OCI-LY7 (cell line): ENCODE measurements at regions not wholly inside any gene's neighbourhood (a gene's known extent, or its start where the extent isn't known, plus 50 kb on each side); places are given as distances from the start of the nearest gene placed in this dataset.

Experiments
- BruUV-seq: library from RNA; stranded (reverse); fragments of 400-500 nt; replicated peaks from 2 replicates; lab custom pipeline; 2021; lab: Mats Ljungman, UMichigan
- CTCF ChIA-PET: fragments of 300-600 bp; sonication (Branson Sonifier 250); formaldehyde crosslinking; loops from one replicate; lab custom pipeline; 2022; ENCODE audit warnings: antibody characterized with exemption; ENCODE audit not compliant: unreplicated experiment; lab: Charles Lee
- POLR2A ChIA-PET: fragments of 300-600 bp; sonication (Branson Sonifier 250); formaldehyde crosslinking; loops from one replicate; lab custom pipeline; 2022; ENCODE audit warnings: antibody characterized with exemption; lab: Charles Lee
- DNase-seq: peaks from one replicate; pipeline ENCODE4 v3.0.0-alpha.2; 2015; ENCODE audit warnings: low spot score
- H2AFZ ChIP-seq: fragments of 200-600 bp; sonication (generic), shearing (Covaris generic); 2 replicates; pipeline ENCODE4 v1.6.1; 2014; ENCODE audit warnings: mild to moderate bottlenecking, antibody characterized with exemption, low read length, moderate library complexity
- H3K27ac ChIP-seq: fragments of 200-600 bp; sonication (generic); 2 replicates; pipeline ENCODE4 v1.5.1; 2014; ENCODE audit warnings: mixed run types, low read depth, mild to moderate bottlenecking, moderate library complexity, low read length, inconsistent platforms; ENCODE audit not compliant: poor library complexity, severe bottlenecking
- H3K36me3 ChIP-seq: fragments of 200-600 bp; sonication (generic); 2 replicates; pipeline ENCODE4 v1.6.1; 2014; ENCODE audit warnings: mild to moderate bottlenecking, antibody characterized with exemption, low read length, moderate library complexity, mixed read lengths; ENCODE audit not compliant: insufficient read depth
- H3K4me1 ChIP-seq: fragments of 200-600 bp; sonication (generic); 2 replicates; pipeline ENCODE4 v1.5.1; 2014; ENCODE audit warnings: mild to moderate bottlenecking, low read length; ENCODE audit not compliant: insufficient read depth, poor library complexity, severe bottlenecking
- H3K4me2 ChIP-seq: fragments of 200-600 bp; sonication (generic); 2 replicates; pipeline ENCODE4 v1.6.1; 2014; ENCODE audit warnings: mild to moderate bottlenecking, low read length
- H3K4me3 ChIP-seq: fragments of 200-600 bp; sonication (generic); 2 replicates; pipeline ENCODE4 v1.5.1; 2014; ENCODE audit warnings: mild to moderate bottlenecking, low read depth, low read length; ENCODE audit not compliant: poor library complexity, severe bottlenecking
- H3K79me2 ChIP-seq: fragments of 200-600 bp; sonication (generic); 2 replicates; pipeline ENCODE4 v1.6.1; 2016; ENCODE audit warnings: low read depth, mild to moderate bottlenecking, low read length, moderate library complexity, mixed read lengths; ENCODE audit not compliant: insufficient read depth
- H3K9me2 ChIP-seq: fragments of 200-600 bp; sonication (generic); 2 replicates; pipeline ENCODE4 v1.6.1; 2016; ENCODE audit warnings: mild to moderate bottlenecking, low read length, mixed read lengths; ENCODE audit not compliant: insufficient read depth
- H3K9me3 ChIP-seq: fragments of 200-600 bp; sonication (generic); 2 replicates; pipeline ENCODE4 v1.6.1; 2014; ENCODE audit warnings: mild to moderate bottlenecking, mixed run types, low read length, mixed read lengths
- H4K20me1 ChIP-seq: fragments of 200-600 bp; sonication (generic); 2 replicates; pipeline ENCODE4 v1.6.1; 2014; ENCODE audit warnings: mild to moderate bottlenecking, antibody characterized with exemption, low read length, moderate library complexity, mixed read lengths; ENCODE audit not compliant: insufficient read depth
- CTCF ChIP-seq: fragments of 200-600 bp; sonication (generic); conservative IDR thresholded peaks from 2 replicates; pipeline ENCODE4 v1.5.1; 2014; ENCODE audit warnings: mild to moderate bottlenecking, antibody characterized with exemption, low read length, moderate library complexity, mixed read lengths
- EZH2phosphoT487 ChIP-seq: fragments of 200-600 bp; sonication (generic); IDR thresholded peaks from 2 replicates; pipeline ENCODE4 v1.6.1; 2018; ENCODE audit warnings: low read depth, borderline replicate concordance, mild to moderate bottlenecking, mixed run types, antibody characterized with exemption, low read length, moderate library complexity, mixed read lengths
- intact Hi-C: fragments of 100-400 bp; cut with micrococcal nuclease; formaldehyde crosslinking; loops from one replicate; pipeline ENCODE4 v1.10.0; 2022; ENCODE audit not compliant: unreplicated experiment

- ChIA-PET POLR2A (no interaction called here), CTCF (no interaction called here)
- intact Hi-C loops: no loop called here
- Histone ChIP-seq H3K27ac (no peak overlapping the region), H2AFZ (no peak overlapping the region), H3K36me3 (no peaks in the 10 kb centered on the region), H4K20me1 (no peaks in the 10 kb centered on the region), H3K4me2 (no peak overlapping the region), H3K9me2 (no peaks in the 10 kb centered on the region), H3K4me1 (no peaks in the 10 kb centered on the region), H3K9me3 (no peaks in the 10 kb centered on the region), H3K4me3 (no peak overlapping the region), H3K79me2 (no peaks in the 10 kb centered on the region)
- DNase-seq: no peak
- no TSS peak for BruUV-seq
- no peak for TF ChIP-seq CTCF
- TF ChIP-seq EZH2phosphoT487: no peak
Measured at GRCh38 chr2:129068543-129068942, 749.9 kb upstream of the HS6ST1 start.

- H3K27ac ChIP-seq: no peak overlapping the region
- no peaks in the 10 kb centered on the region for H3K4me1 ChIP-seq
- CTCF ChIA-PET: interaction anchor here (0.5 kb wide), 1 partner anchor 870 kb away, joined by 3 read pairs; no protein-coding TSS in a partner anchor
- no TSS peak for BruUV-seq
- intact Hi-C loops: no loop called here
- H3K9me3 ChIP-seq: no peaks in the 10 kb centered on the region
- DNase-seq: no peak
- no peaks in the 10 kb centered on the region for H4K20me1 ChIP-seq
- no peak overlapping the region for H2AFZ ChIP-seq
- H3K36me3 ChIP-seq: no peaks in the 10 kb centered on the region
- TF ChIP-seq CTCF: no peak
- no peak for TF ChIP-seq EZH2phosphoT487
- POLR2A ChIA-PET: no interaction called here
- no peaks in the 10 kb centered on the region for H3K9me2 ChIP-seq
- H3K4me3 ChIP-seq: no peak overlapping the region
- H3K79me2 ChIP-seq: no peaks in the 10 kb centered on the region
- H3K4me2 ChIP-seq: no peak overlapping the region
Measured at GRCh38 chr2:129069875-129070594, 751.4 kb upstream of the HS6ST1 start.

- Histone ChIP-seq H4K20me1 (no peaks in the 10 kb centered on the region), H3K27ac (no peak overlapping the region), H3K79me2 (no peaks in the 10 kb centered on the region), H3K9me2 (no peaks in the 10 kb centered on the region), H3K4me2 (no peak overlapping the region), H3K9me3 (no peaks in the 10 kb centered on the region), H3K4me3 (no peak overlapping the region), H2AFZ (no peak overlapping the region), H3K36me3 (no peaks in the 10 kb centered on the region), H3K4me1 (no peaks in the 10 kb centered on the region)
- BruUV-seq: no TSS peak
- DNase-seq: no peak
- TF ChIP-seq EZH2phosphoT487: no peak
- no peak for TF ChIP-seq CTCF
- intact Hi-C loops: no loop called here
- CTCF ChIA-PET: no interaction called here
- POLR2A ChIA-PET: interaction anchor here (0.7 kb wide), 1 partner anchor 9 kb away, joined by 4 read pairs; no protein-coding TSS in a partner anchor
Measured at GRCh38 chr2:129070663-129071062, 752.0 kb upstream of the HS6ST1 start.
